Activated T-cell treated with anti-CD3 and anti-CD28 coated beads, Interleukin-2, amount 50 U/mL, for 72 hours (primary cell): ENCODE measurements at regions not wholly inside any gene's neighbourhood (a gene's known extent, or its start where the extent isn't known, plus 50 kb on each side); places are given as distances from the start of the nearest gene placed in this dataset.

Source experiments
- ATAC-seq, 2 donors: fragments of 150-1000 bp; cut with Tn5 transposase; replicated peaks in 1 of 2; 2 replicates each; pipeline ENCODE4 v1.10.0; 2021; ENCODE audit warnings: moderate library complexity in 2 of 2, mild to moderate bottlenecking in 1 of 2
- DNase-seq, 2 donors: peaks; one replicate each; pipeline ENCODE4 v3.0.0; 2021 to 2022; ENCODE audit warnings: mixed read lengths in 1 of 2
- H3K27ac Mint-ChIP-seq: one replicate; pipeline ENCODE4 v1.8.0; 2022; ENCODE audit warnings: mild to moderate bottlenecking, moderate library complexity, mixed read lengths
- H3K27me3 Mint-ChIP-seq: one replicate; pipeline ENCODE4 v1.8.0; 2022; ENCODE audit warnings: low read depth, mixed read lengths
- H3K36me3 Mint-ChIP-seq, 2 donors: one replicate each; pipeline ENCODE4 v1.8.0; 2022; ENCODE audit warnings: mixed read lengths in 2 of 2, mild to moderate bottlenecking in 1 of 2; ENCODE audit not compliant: insufficient read depth in 2 of 2
- H3K4me1 Mint-ChIP-seq: one replicate; pipeline ENCODE4 v1.8.0; 2022; ENCODE audit warnings: low read depth, mixed read lengths
- H3K4me3 Mint-ChIP-seq, 2 donors: one replicate each; pipeline ENCODE4 v1.8.0; 2022; ENCODE audit warnings: mild to moderate bottlenecking in 2 of 2, mixed read lengths in 2 of 2, moderate library complexity in 2 of 2
- H3K9me3 Mint-ChIP-seq, 2 donors: one replicate each; pipeline ENCODE4 v1.8.0; 2022; ENCODE audit warnings: mixed read lengths in 2 of 2

GRCh38 chr9:89956907-89957306, 352.1 kb downstream of the GADD45G start:
- ATAC-seq: no peak
- peaks cover 0 to 6% of the 10 kb centered on the region in 2 donors for H3K9me3 Mint-ChIP-seq
- DNase-seq: no peak
- H3K4me1 Mint-ChIP-seq: peaks cover 25% of the 10 kb centered on the region
- H3K4me3 Mint-ChIP-seq: no peak overlapping the region
- H3K27ac Mint-ChIP-seq: no peak overlapping the region
- H3K27me3 Mint-ChIP-seq: peaks cover under 1% of the 10 kb centered on the region
- peaks cover 0 to 3% of the 10 kb centered on the region in 2 donors for H3K36me3 Mint-ChIP-seq

GRCh38 chr9:89958086-89958485, 353.3 kb downstream of the GADD45G start:
- peaks cover 0 to 2% of the 10 kb centered on the region in 2 donors for H3K9me3 Mint-ChIP-seq
- H3K27ac Mint-ChIP-seq: no peak overlapping the region
- ATAC-seq: no peak
- H3K36me3 Mint-ChIP-seq: no peaks in the 10 kb centered on the region
- peaks cover 20% of the 10 kb centered on the region for H3K4me1 Mint-ChIP-seq
- DNase-seq: no peak
- H3K4me3 Mint-ChIP-seq: no peak overlapping the region
- H3K27me3 Mint-ChIP-seq: no peaks in the 10 kb centered on the region

- Mint-ChIP-seq H3K27ac (no peak overlapping the region), H3K4me3 (peak overlapping the region; percentile 21 to 39), H3K9me3 (no peaks in the 10 kb centered on the region), H3K27me3 (no peaks in the 10 kb centered on the region), H3K4me1 (peaks cover 21% of the 10 kb centered on the region), H3K36me3 (no peaks in the 10 kb centered on the region)
- ATAC-seq (peak; percentile 84 to 86), DNase-seq (peak in 1 of 2 donors; percentile 25)
Observed at GRCh38 chr9:89961616-89962341, 357.0 kb downstream of the GADD45G start.

GRCh38 chr9:89963280-89963679, 358.5 kb downstream of the GADD45G start:
- Mint-ChIP-seq H3K9me3 (no peaks in the 10 kb centered on the region), H3K36me3 (no peaks in the 10 kb centered on the region), H3K4me3 (no peak overlapping the region), H3K27ac (no peak overlapping the region), H3K4me1 (peaks cover 22% of the 10 kb centered on the region), H3K27me3 (no peaks in the 10 kb centered on the region)
- no peak for DNase-seq
- ATAC-seq: no peak

- Mint-ChIP-seq H3K27me3 (peaks cover 7% of the 10 kb centered on the region), H3K36me3 (no peaks in the 10 kb centered on the region), H3K4me3 (no peak overlapping the region), H3K27ac (no peak overlapping the region), H3K4me1 (peaks cover 29% of the 10 kb centered on the region), H3K9me3 (no peaks in the 10 kb centered on the region)
- no peak for DNase-seq
- no peak for ATAC-seq
Observed at GRCh38 chr9:89967527-89967926, 362.7 kb downstream of the GADD45G start.

- peak; percentile 68 to 80 for ATAC-seq
Observed at GRCh38 chr9:89969156-89969675, 364.4 kb downstream of the GADD45G start.

GRCh38 chr9:89969881-89970639, 365.2 kb downstream of the GADD45G start:
- Mint-ChIP-seq H3K4me1 (peaks cover 29% of the 10 kb centered on the region), H3K27ac (no peak overlapping the region), H3K27me3 (peaks cover 7% of the 10 kb centered on the region), H3K36me3 (no peaks in the 10 kb centered on the region), H3K4me3 (peak overlapping the region in 1 of 2 donors; percentile 8), H3K9me3 (no peaks in the 10 kb centered on the region)
- DNase-seq: no peak
- ATAC-seq: peak in 1 of 2 donors; percentile 20

More at GRCh38 chr9:89969156-89969675, 364.4 kb downstream of the GADD45G start:
- Mint-ChIP-seq H3K4me3 (peak overlapping the region in 1 of 2 donors; percentile 38), H3K36me3 (no peaks in the 10 kb centered on the region), H3K27ac (no peak overlapping the region), H3K4me1 (peaks cover 29% of the 10 kb centered on the region), H3K27me3 (peaks cover 7% of the 10 kb centered on the region), H3K9me3 (no peaks in the 10 kb centered on the region)
- DNase-seq: peak in 1 of 2 donors; percentile 13

GRCh38 chr9:89970701-89971100, 365.9 kb downstream of the GADD45G start:
- Mint-ChIP-seq H3K4me1 (peaks cover 29% of the 10 kb centered on the region), H3K27me3 (peaks cover 7% of the 10 kb centered on the region), H3K4me3 (no peak overlapping the region), H3K36me3 (no peaks in the 10 kb centered on the region), H3K27ac (no peak overlapping the region), H3K9me3 (no peaks in the 10 kb centered on the region)
- no peak for ATAC-seq
- DNase-seq: no peak

- ATAC-seq (no peak), DNase-seq (no peak)
- peaks cover 7% of the 10 kb centered on the region for H3K27me3 Mint-ChIP-seq
- no peak overlapping the region for H3K27ac Mint-ChIP-seq
- no peak overlapping the region for H3K4me3 Mint-ChIP-seq
- no peaks in the 10 kb centered on the region for H3K9me3 Mint-ChIP-seq
- peaks cover 29% of the 10 kb centered on the region for H3K4me1 Mint-ChIP-seq
- no peaks in the 10 kb centered on the region for H3K36me3 Mint-ChIP-seq
Observed at GRCh38 chr9:89972535-89972934, 367.7 kb downstream of the GADD45G start.

GRCh38 chr9:89974582-89974981, 369.8 kb downstream of the GADD45G start:
- Mint-ChIP-seq H3K36me3 (no peaks in the 10 kb centered on the region), H3K27ac (no peak overlapping the region), H3K4me1 (peaks cover 15% of the 10 kb centered on the region), H3K27me3 (peaks cover 27% of the 10 kb centered on the region), H3K9me3 (no peaks in the 10 kb centered on the region), H3K4me3 (no peak overlapping the region)
- ATAC-seq: no peak
- DNase-seq: no peak

GRCh38 chr9:89975024-89975423, 370.2 kb downstream of the GADD45G start:
- H3K27me3 Mint-ChIP-seq: peaks cover 31% of the 10 kb centered on the region
- peaks cover 12% of the 10 kb centered on the region for H3K4me1 Mint-ChIP-seq
- no peaks in the 10 kb centered on the region for H3K36me3 Mint-ChIP-seq
- H3K4me3 Mint-ChIP-seq: no peak overlapping the region
- no peaks in the 10 kb centered on the region for H3K9me3 Mint-ChIP-seq
- ATAC-seq: no peak
- no peak overlapping the region for H3K27ac Mint-ChIP-seq
- no peak for DNase-seq

- H3K27ac Mint-ChIP-seq: no peak overlapping the region
- no peak for DNase-seq
Observed at GRCh38 chr9:89975630-89976029, 370.8 kb downstream of the GADD45G start.

GRCh38 chr9:89978185-89978584, 373.4 kb downstream of the GADD45G start:
- ATAC-seq (no peak), DNase-seq (no peak)
- Mint-ChIP-seq H3K36me3 (peaks cover 2 to 4% of the 10 kb centered on the region in 2 donors), H3K4me3 (no peak overlapping the region), H3K4me1 (peaks cover 12% of the 10 kb centered on the region), H3K9me3 (peaks cover 1 to 3% of the 10 kb centered on the region in 2 donors), H3K27ac (no peak overlapping the region), H3K27me3 (peaks cover 48% of the 10 kb centered on the region)

More at GRCh38 chr9:89975630-89976029, 370.8 kb downstream of the GADD45G start:
- H3K4me3 Mint-ChIP-seq: no peak overlapping the region
- H3K4me1 Mint-ChIP-seq: peaks cover 12% of the 10 kb centered on the region
- no peaks in the 10 kb centered on the region for H3K9me3 Mint-ChIP-seq
- no peaks in the 10 kb centered on the region for H3K36me3 Mint-ChIP-seq
- peaks cover 36% of the 10 kb centered on the region for H3K27me3 Mint-ChIP-seq
- no peak for ATAC-seq
